GM12878 (cell line): ENCODE measurements at regions not wholly inside any gene's neighbourhood (a gene's known extent, or its start where the extent isn't known, plus 50 kb on each side); places are given as distances from the start of the nearest gene placed in this dataset.

Experiments
- ATAC-seq: fragments of 200-7000 bp; cut with Tn5 transposase; 3 replicates; pipeline ENCODE4 v1.9.1; 2020; ENCODE audit warnings: mild to moderate bottlenecking, moderate library complexity
- BruUV-seq: library from RNA; stranded (reverse); fragments of 400-500 nt; replicated peaks from 2 replicates; lab custom pipeline; 2021; lab: Mats Ljungman, UMichigan
- CTCF ChIA-PET: fragments of 300-600 bp; sonication (Branson Sonifier 250); formaldehyde crosslinking; extraction: SDS; loops from one replicate; lab custom pipeline; 2021; ENCODE audit warnings: inconsistent platforms; lab: Yijun Ruan, JAX
- POLR2A ChIA-PET: fragments of 350-600 bp; formaldehyde crosslinking; extraction: SDS; loops from one replicate; lab custom pipeline; 2021; ENCODE audit warnings: inconsistent platforms; lab: Charles Lee
- RAD21 ChIA-PET: fragments of 300-600 bp; sonication (Branson Sonifier 250); formaldehyde crosslinking; loops from one replicate; lab custom pipeline; 2023; ENCODE audit warnings: antibody characterized with exemption; ENCODE audit not compliant: unreplicated experiment; lab: Charles Lee
- SMC1A ChIA-PET: fragments of 300-600 bp; sonication (Branson Sonifier 250); formaldehyde crosslinking; loops from one replicate; lab custom pipeline; 2023; ENCODE audit not compliant: unreplicated experiment, uncharacterized antibody; lab: Charles Lee
- DNase-seq: peaks from one replicate; pipeline ENCODE4 v3.0.0-alpha.2; 2011; ENCODE audit warnings: low read depth, low spot score
- FAIRE-seq: peaks from 3 replicates; lab custom pipeline; 2011; peaks lifted over from hg19 to GRCh38; lab: Jason Lieb, UNC
- H2AFZ ChIP-seq: 2 replicates; pipeline ENCODE4 v1.6.0; 2011; ENCODE audit warnings: low read depth, low read length, control low read depth; ENCODE audit not compliant: control insufficient read depth
- H3K27ac ChIP-seq: 2 replicates; pipeline ENCODE4 v1.5.1; 2011; ENCODE audit warnings: control low read depth; ENCODE audit not compliant: control insufficient read depth, insufficient read depth
- H3K27me3 ChIP-seq, 2 experiments: replicated peaks in 1 of 2; 2 replicates each; pipeline versions ENCODE4 v1.6.0 to v1.6.1; 2011; ENCODE audit warnings: low read length in 1 of 2; ENCODE audit not compliant: control insufficient read depth in 2 of 2, insufficient read depth in 2 of 2
- H3K36me3 ChIP-seq, 2 experiments: 2 replicates each; pipeline ENCODE4 v1.5.1; 2011; ENCODE audit warnings: low read length in 1 of 2; ENCODE audit not compliant: control insufficient read depth in 2 of 2, insufficient read depth in 2 of 2
- H3K4me1 ChIP-seq: 2 replicates; pipeline ENCODE4 v1.6.1; 2011; ENCODE audit warnings: mild to moderate bottlenecking, low read length, moderate library complexity, mixed read lengths; ENCODE audit not compliant: control insufficient read depth, insufficient read depth
- H3K4me2 ChIP-seq: 2 replicates; pipeline ENCODE4 v1.6.0; 2011; ENCODE audit warnings: control low read depth; ENCODE audit not compliant: control insufficient read depth, insufficient read depth
- H3K4me3 ChIP-seq: fragments of 200-600 bp; sonication (generic); 2 replicates; pipeline ENCODE4 v1.5.1; 2016
- H3K79me2 ChIP-seq: 2 replicates; pipeline ENCODE4 v1.6.0; 2011; ENCODE audit warnings: low read length; ENCODE audit not compliant: control insufficient read depth, insufficient read depth
- H3K9ac ChIP-seq: 2 replicates; pipeline ENCODE4 v1.8.0; 2011; ENCODE audit warnings: low read length, control low read depth, mixed read lengths; ENCODE audit not compliant: control insufficient read depth, insufficient read depth
- H3K9me3 ChIP-seq: replicated peaks from 3 replicates; pipeline ENCODE4 v1.5.1; 2011; ENCODE audit warnings: mild to moderate bottlenecking, low read length; ENCODE audit not compliant: control insufficient read depth, insufficient read depth
- H4K20me1 ChIP-seq: 2 replicates; pipeline ENCODE4 v1.6.0; 2011; ENCODE audit not compliant: control insufficient read depth, insufficient read depth
- BCL11A ChIP-seq: IDR thresholded peaks from 2 replicates; pipeline ENCODE4 v1.6.1; 2011; ENCODE audit warnings: low read depth, low read length
- CHD4 ChIP-seq: fragments of 200-600 bp; sonication (generic); IDR thresholded peaks from 2 replicates; pipeline ENCODE4 v1.6.1; 2016; ENCODE audit warnings: mild to moderate bottlenecking
- IRF4 ChIP-seq: IDR thresholded peaks from 2 replicates; pipeline ENCODE4 v1.6.1; 2011; ENCODE audit warnings: low read depth, low read length
- NFYA ChIP-seq: IDR thresholded peaks from 2 replicates; pipeline ENCODE4 v1.6.1; 2011; ENCODE audit warnings: low read depth, mild to moderate bottlenecking, low read length, improper control_type of control experiment, borderline replicate concordance
- POLR2AphosphoS5 ChIP-seq: IDR thresholded peaks from 2 replicates; pipeline ENCODE4 v1.6.1; 2011; ENCODE audit warnings: mild to moderate bottlenecking, low read length, inconsistent platforms
- SPI1 ChIP-seq: IDR thresholded peaks from 2 replicates; pipeline ENCODE4 v1.6.1; 2011; ENCODE audit warnings: low read depth, mild to moderate bottlenecking, low read length, moderate library complexity, borderline replicate concordance; ENCODE audit not compliant: insufficient read depth
- TBL1XR1 ChIP-seq: IDR thresholded peaks from 2 replicates; pipeline ENCODE4 v1.6.1; 2012; ENCODE audit warnings: low read depth, low read length, improper control_type of control experiment
- in situ Hi-C: fragments of 300-500 bp; cut with MboI; formaldehyde crosslinking; loops from 9 replicates; pipeline ENCODE4 v1.14.3; 2018; ENCODE audit warnings: mixed read lengths
- intact Hi-C: fragments of 100-400 bp; cut with micrococcal nuclease; formaldehyde crosslinking; loops from one replicate; pipeline ENCODE4 v1.14.2; 2022; ENCODE audit not compliant: unreplicated experiment
- TF ChIP-seq, protein P1 (sequence below), 3 experiments: IDR thresholded peaks in 2 of 3; conservative IDR thresholded peaks in 1 of 3; 2 replicates each; pipeline ENCODE4 v1.5.1; 2011; ENCODE audit warnings: low read depth in 3 of 3, low read length in 3 of 3, mild to moderate bottlenecking in 3 of 3, control low read depth in 2 of 3, moderate library complexity in 2 of 3, inconsistent platforms in 1 of 3, mixed read lengths in 1 of 3; ENCODE audit not compliant: control insufficient read depth in 2 of 3, insufficient read depth in 1 of 3; ENCODE audit errors: extremely low read depth in 1 of 3
- TF ChIP-seq, protein P2 (sequence below): IDR thresholded peaks from 2 replicates; pipeline ENCODE4 v1.6.1; 2012; ENCODE audit warnings: low read depth, low read length, improper control_type of control experiment
- TF ChIP-seq, protein P3 (sequence below): IDR thresholded peaks from 2 replicates; pipeline ENCODE4 v1.6.1; 2012; ENCODE audit warnings: low read depth, low read length, improper control_type of control experiment

DNA sequence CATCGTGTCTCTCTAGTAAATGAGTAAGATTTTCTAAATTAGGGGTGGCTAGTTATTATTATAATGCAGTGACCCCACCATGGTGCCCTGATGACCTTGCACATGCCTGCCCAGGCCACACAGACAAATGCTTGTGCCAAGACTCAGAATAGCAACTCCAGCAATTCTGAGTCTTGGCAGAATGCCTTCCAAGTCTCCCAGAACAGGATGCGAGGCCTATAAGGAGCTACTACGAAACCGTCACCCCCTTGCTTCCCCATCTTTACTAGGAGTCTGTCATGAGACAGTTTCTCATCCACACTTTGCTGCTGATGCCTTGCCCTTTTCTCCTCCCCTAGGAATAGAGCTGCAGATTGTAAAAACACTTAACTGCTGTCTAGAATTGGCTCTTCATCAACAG, 559.9 kb downstream of the TRHDE start (continued):
- TF ChIP-seq, protein P1, sequence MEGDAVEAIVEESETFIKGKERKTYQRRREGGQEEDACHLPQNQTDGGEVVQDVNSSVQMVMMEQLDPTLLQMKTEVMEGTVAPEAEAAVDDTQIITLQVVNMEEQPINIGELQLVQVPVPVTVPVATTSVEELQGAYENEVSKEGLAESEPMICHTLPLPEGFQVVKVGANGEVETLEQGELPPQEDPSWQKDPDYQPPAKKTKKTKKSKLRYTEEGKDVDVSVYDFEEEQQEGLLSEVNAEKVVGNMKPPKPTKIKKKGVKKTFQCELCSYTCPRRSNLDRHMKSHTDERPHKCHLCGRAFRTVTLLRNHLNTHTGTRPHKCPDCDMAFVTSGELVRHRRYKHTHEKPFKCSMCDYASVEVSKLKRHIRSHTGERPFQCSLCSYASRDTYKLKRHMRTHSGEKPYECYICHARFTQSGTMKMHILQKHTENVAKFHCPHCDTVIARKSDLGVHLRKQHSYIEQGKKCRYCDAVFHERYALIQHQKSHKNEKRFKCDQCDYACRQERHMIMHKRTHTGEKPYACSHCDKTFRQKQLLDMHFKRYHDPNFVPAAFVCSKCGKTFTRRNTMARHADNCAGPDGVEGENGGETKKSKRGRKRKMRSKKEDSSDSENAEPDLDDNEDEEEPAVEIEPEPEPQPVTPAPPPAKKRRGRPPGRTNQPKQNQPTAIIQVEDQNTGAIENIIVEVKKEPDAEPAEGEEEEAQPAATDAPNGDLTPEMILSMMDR (IDR thresholded peaks at IDR 0.05 in 2 of 3, conservative IDR thresholded peaks at IDR 0.05 in 1 of 3; ENCODE audit: control insufficient read depth in 2 of 3, extremely low read depth in 1 of 3, insufficient read depth in 1 of 3, low read depth in 3 of 3, low read length in 3 of 3): no peak
- TF ChIP-seq, protein P2, sequence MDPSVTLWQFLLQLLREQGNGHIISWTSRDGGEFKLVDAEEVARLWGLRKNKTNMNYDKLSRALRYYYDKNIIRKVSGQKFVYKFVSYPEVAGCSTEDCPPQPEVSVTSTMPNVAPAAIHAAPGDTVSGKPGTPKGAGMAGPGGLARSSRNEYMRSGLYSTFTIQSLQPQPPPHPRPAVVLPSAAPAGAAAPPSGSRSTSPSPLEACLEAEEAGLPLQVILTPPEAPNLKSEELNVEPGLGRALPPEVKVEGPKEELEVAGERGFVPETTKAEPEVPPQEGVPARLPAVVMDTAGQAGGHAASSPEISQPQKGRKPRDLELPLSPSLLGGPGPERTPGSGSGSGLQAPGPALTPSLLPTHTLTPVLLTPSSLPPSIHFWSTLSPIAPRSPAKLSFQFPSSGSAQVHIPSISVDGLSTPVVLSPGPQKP: no peak
- TF ChIP-seq CHD4 (no peak), SPI1 (no peak), POLR2AphosphoS5 (no peak), BCL11A (no peak)
- TF ChIP-seq, protein P3, sequence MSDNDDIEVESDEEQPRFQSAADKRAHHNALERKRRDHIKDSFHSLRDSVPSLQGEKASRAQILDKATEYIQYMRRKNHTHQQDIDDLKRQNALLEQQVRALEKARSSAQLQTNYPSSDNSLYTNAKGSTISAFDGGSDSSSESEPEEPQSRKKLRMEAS: no peak

DNA sequence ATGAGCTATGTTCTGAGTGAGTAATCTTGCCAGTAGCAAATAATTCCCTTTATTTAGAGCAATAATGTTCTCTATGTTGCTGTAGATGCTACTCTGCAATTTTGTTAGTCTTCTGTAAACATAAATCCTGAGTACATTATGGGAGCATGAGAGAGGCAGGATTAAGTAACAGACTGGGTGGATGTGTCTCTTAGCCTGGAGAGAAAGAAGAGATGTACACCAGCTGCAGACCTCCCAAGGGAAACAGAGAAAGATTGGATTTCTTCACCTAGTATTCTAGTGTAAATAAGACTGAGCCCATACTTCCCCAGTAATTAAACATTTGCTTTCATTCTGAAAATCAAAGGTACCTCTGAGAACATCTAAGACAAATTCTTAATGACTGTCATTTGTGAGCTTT, 564.0 kb downstream of the TRHDE start:
- RAD21 ChIA-PET: no interaction called here
- no peaks in the 10 kb centered on the region for H3K27me3 ChIP-seq
- intact Hi-C loops (no loop called here), in situ Hi-C loops (no loop called here)
- no peak overlapping the region for H3K9ac ChIP-seq
- TF ChIP-seq IRF4: no peak
- TF ChIP-seq NFYA: no peak
- TF ChIP-seq TBL1XR1: no peak
- no peaks in the 10 kb centered on the region for H4K20me1 ChIP-seq
- no peaks in the 10 kb centered on the region for H3K9me3 ChIP-seq
- H3K4me1 ChIP-seq: no peaks in the 10 kb centered on the region
- no peak for DNase-seq
- BruUV-seq: no TSS peak
- ATAC-seq: no peak
- no peak overlapping the region for H3K27ac ChIP-seq
- H3K4me2 ChIP-seq: no peak overlapping the region
- no peak overlapping the region for H3K4me3 ChIP-seq
- SMC1A ChIA-PET: no interaction called here
- no peaks in the 10 kb centered on the region for H3K79me2 ChIP-seq
- POLR2A ChIA-PET: no interaction called here
- FAIRE-seq: no peak
- no peak overlapping the region for H2AFZ ChIP-seq
- H3K36me3 ChIP-seq: no peaks in the 10 kb centered on the region
- CTCF ChIA-PET: no interaction called here
